ENCODE measurements at regions not wholly inside any gene's neighbourhood (a gene's known extent, or its start where the extent isn't known, plus 50 kb on each side); places are given as distances from the start of the nearest gene placed in this dataset.

- Histone ChIP-seq H4K20me1 (ENCODE audit: control insufficient read depth, extremely low read depth, insufficient read depth, low read length) (no peaks in the 10 kb centered on the region), H3K4me1 (ENCODE audit: control insufficient read depth, extremely low read depth, insufficient read depth, low read length) (no peaks in the 10 kb centered on the region), H3K27ac (ENCODE audit: insufficient read depth, low read length) (no peak overlapping the region), H2AFZ (ENCODE audit: low read length) (no peak overlapping the region), H3K27me3 (ENCODE audit: control insufficient read depth, insufficient read depth, low read length) (no peaks in the 10 kb centered on the region), H3K79me2 (ENCODE audit: control insufficient read depth, insufficient read depth, low read length) (no peaks in the 10 kb centered on the region), H3K4me3 (replicated peaks in 1 of 4; ENCODE audit: control extremely low read depth in 1 of 4, insufficient read depth in 1 of 4, low read depth in 3 of 4, low read length in 4 of 4) (no peak overlapping the region), H3K9ac (ENCODE audit: insufficient read depth, low read length) (no peak overlapping the region), H3K4me2 (ENCODE audit: extremely low read depth, insufficient read depth, low read length) (no peak overlapping the region), H3K9me3 (ENCODE audit: control insufficient read depth, insufficient read depth, low read depth, low read length) (no peaks in the 10 kb centered on the region), H3K36me3 (ENCODE audit: control insufficient read depth, insufficient read depth, low read length) (no peaks in the 10 kb centered on the region)
- no peak for DNase-seq (ENCODE audit: low read depth in 2 of 2)
- TF ChIP-seq CTCF (conservative IDR thresholded peaks at IDR 0.05 in 1 of 2, IDR thresholded peaks at IDR 0.05 in 1 of 2; ENCODE audit: low read depth in 1 of 2, low read length in 2 of 2): no peak
- TF ChIP-seq EZH2 (IDR thresholded peaks at IDR 0.05; ENCODE audit: low read length, missing control alignments): no peak
These were observed 225.1 kb upstream of the NDN start for GRCh38 chr15:23912191-23912590.

- H4K20me1 ChIP-seq (ENCODE audit: control insufficient read depth, extremely low read depth, insufficient read depth, low read length): no peaks in the 10 kb centered on the region
- no peak overlapping the region for H2AFZ ChIP-seq (ENCODE audit: low read length)
- no peak overlapping the region for H3K4me2 ChIP-seq (ENCODE audit: extremely low read depth, insufficient read depth, low read length)
- H3K79me2 ChIP-seq (ENCODE audit: control insufficient read depth, insufficient read depth, low read length): no peaks in the 10 kb centered on the region
- no peak for DNase-seq (ENCODE audit: low read depth in 2 of 2)
- no peaks in the 10 kb centered on the region for H3K9me3 ChIP-seq (ENCODE audit: control insufficient read depth, insufficient read depth, low read depth, low read length)
- TF ChIP-seq EZH2 (IDR thresholded peaks at IDR 0.05; ENCODE audit: low read length, missing control alignments): no peak
- no peak for TF ChIP-seq CTCF (conservative IDR thresholded peaks at IDR 0.05 in 1 of 2, IDR thresholded peaks at IDR 0.05 in 1 of 2; ENCODE audit: low read depth in 1 of 2, low read length in 2 of 2)
- no peaks in the 10 kb centered on the region for H3K4me1 ChIP-seq (ENCODE audit: control insufficient read depth, extremely low read depth, insufficient read depth, low read length)
- no peak overlapping the region for H3K27ac ChIP-seq (ENCODE audit: insufficient read depth, low read length)
- H3K4me3 ChIP-seq (replicated peaks in 1 of 4; ENCODE audit: control extremely low read depth in 1 of 4, insufficient read depth in 1 of 4, low read depth in 3 of 4, low read length in 4 of 4): no peak overlapping the region
- no peaks in the 10 kb centered on the region for H3K27me3 ChIP-seq (ENCODE audit: control insufficient read depth, insufficient read depth, low read length)
- no peaks in the 10 kb centered on the region for H3K36me3 ChIP-seq (ENCODE audit: control insufficient read depth, insufficient read depth, low read length)
- no peak overlapping the region for H3K9ac ChIP-seq (ENCODE audit: insufficient read depth, low read length)
These were observed 226.0 kb upstream of the NDN start for GRCh38 chr15:23913081-23913480.

- DNase-seq (ENCODE audit: low read depth in 2 of 2): no peak
- Histone ChIP-seq H3K27ac (ENCODE audit: insufficient read depth, low read length) (no peak overlapping the region), H3K79me2 (ENCODE audit: control insufficient read depth, insufficient read depth, low read length) (no peaks in the 10 kb centered on the region), H3K9ac (ENCODE audit: insufficient read depth, low read length) (no peak overlapping the region), H3K36me3 (ENCODE audit: control insufficient read depth, insufficient read depth, low read length) (no peaks in the 10 kb centered on the region), H3K9me3 (ENCODE audit: control insufficient read depth, insufficient read depth, low read depth, low read length) (no peaks in the 10 kb centered on the region), H4K20me1 (ENCODE audit: control insufficient read depth, extremely low read depth, insufficient read depth, low read length) (no peaks in the 10 kb centered on the region), H2AFZ (ENCODE audit: low read length) (no peak overlapping the region), H3K4me1 (ENCODE audit: control insufficient read depth, extremely low read depth, insufficient read depth, low read length) (no peaks in the 10 kb centered on the region), H3K4me3 (replicated peaks in 1 of 4; ENCODE audit: control extremely low read depth in 1 of 4, insufficient read depth in 1 of 4, low read depth in 3 of 4, low read length in 4 of 4) (no peak overlapping the region), H3K27me3 (ENCODE audit: control insufficient read depth, insufficient read depth, low read length) (no peaks in the 10 kb centered on the region), H3K4me2 (ENCODE audit: extremely low read depth, insufficient read depth, low read length) (no peak overlapping the region)
- TF ChIP-seq EZH2 (IDR thresholded peaks at IDR 0.05; ENCODE audit: low read length, missing control alignments) (no peak), CTCF (conservative IDR thresholded peaks at IDR 0.05 in 1 of 2, IDR thresholded peaks at IDR 0.05 in 1 of 2; ENCODE audit: low read depth in 1 of 2, low read length in 2 of 2) (no peak)
These were observed 226.5 kb upstream of the NDN start for GRCh38 chr15:23913635-23914034.

All from fibroblast of lung (primary cell).